ENCODE measurements at regions not wholly inside any gene's neighbourhood (a gene's known extent, or its start where the extent isn't known, plus 50 kb on each side); places are given as distances from the start of the nearest gene placed in this dataset.

DNA sequence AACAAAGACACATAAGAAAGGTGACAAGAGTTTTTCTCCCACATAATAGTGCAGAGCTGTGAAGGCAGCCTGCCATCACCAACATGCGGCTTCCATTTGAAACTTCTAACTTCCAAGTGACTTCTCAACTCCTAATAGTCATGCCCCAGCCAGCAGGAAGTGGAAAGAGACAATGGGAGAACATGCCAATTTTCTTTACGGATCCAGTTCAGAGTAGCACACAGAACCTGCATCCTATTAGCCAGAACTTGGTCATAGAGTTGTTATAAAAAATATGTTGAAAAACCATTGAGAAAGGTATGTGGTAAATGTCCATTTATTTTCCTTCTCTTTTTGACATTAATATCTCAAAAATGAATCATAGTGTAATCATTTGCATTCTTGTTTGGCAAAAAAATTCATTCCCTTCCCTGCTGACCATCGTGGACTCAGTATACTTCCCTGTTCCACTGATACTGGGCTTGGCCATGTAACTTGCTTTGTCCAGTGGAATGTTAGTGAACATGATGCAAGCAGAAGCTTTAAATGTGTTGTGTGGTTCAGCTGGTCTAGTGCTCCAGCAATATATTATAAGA lies 197.4 kb downstream of the SEC16B start:
- TF ChIP-seq POLR2A (IDR thresholded peaks at IDR 0.05) = no peak
- no peak for TF ChIP-seq CTCF (IDR thresholded peaks at IDR 0.05)

All from uterus (tissue), 2 donors.